ENCODE measurements at regions not wholly inside any gene's neighbourhood (a gene's known extent, or its start where the extent isn't known, plus 50 kb on each side); places are given as distances from the start of the nearest gene placed in this dataset.

GRCh38 chr3:187996609-187997008 is 157.3 kb upstream of the LPP start:
- H3K4me3 Mint-ChIP-seq, result no peak overlapping the region
- CTCF ChIA-PET, result interaction anchor here (1.5 kb wide), 1 partner anchor 255 kb away, joined by 5 read pairs; no protein-coding TSS in a partner anchor
- DNase-seq (ENCODE audit: low spot score), result no peak
- H3K27me3 Mint-ChIP-seq (ENCODE audit: low read depth), result peaks cover 9% of the 10 kb centered on the region; the same call in 1 of the 2 replicates
- peaks cover 3% of the 10 kb centered on the region; the same call in 1 of the 2 replicates for H3K36me3 Mint-ChIP-seq
- POLR2A ChIA-PET, result no interaction called here
- H3K27ac Mint-ChIP-seq, result no peak overlapping the region
- H3K9me3 Mint-ChIP-seq, result peaks cover 13% of the 10 kb centered on the region
- peaks cover 57% of the 10 kb centered on the region for H3K4me1 Mint-ChIP-seq
- ATAC-seq, result no peak
- TF ChIP-seq SP1 (CRISPR knock-in tag; conservative IDR thresholded peaks at IDR 0.05), result no peak

GRCh38 chr3:187997490-187997889 is 156.5 kb upstream of the LPP start:
- TF ChIP-seq AR (CRISPR knock-in tag; IDR thresholded peaks at IDR 0.05), result no peak
- TF ChIP-seq MXD4 (CRISPR knock-in tag; IDR thresholded peaks at IDR 0.05; ENCODE audit: borderline replicate concordance), result no peak
- TF ChIP-seq NFYB (CRISPR knock-in tag; conservative IDR thresholded peaks at IDR 0.05; ENCODE audit: low read depth), result no peak
- TF ChIP-seq MLX (CRISPR knock-in tag; IDR thresholded peaks at IDR 0.05), result no peak
- no peak for TF ChIP-seq MAX (CRISPR knock-in tag; IDR thresholded peaks at IDR 0.05)
- no peak for TF ChIP-seq NR1H2 (CRISPR knock-in tag; IDR thresholded peaks at IDR 0.05)
- no peak for TF ChIP-seq TP53 (CRISPR knock-in tag; IDR thresholded peaks at IDR 0.05)
- no peak for TF ChIP-seq SMAD3 (CRISPR knock-in tag; IDR thresholded peaks at IDR 0.05; ENCODE audit: borderline replicate concordance)
- TF ChIP-seq HMGXB4 (CRISPR knock-in tag; IDR thresholded peaks at IDR 0.05), result no peak
- TF ChIP-seq ZNF121 (CRISPR knock-in tag; IDR thresholded peaks at IDR 0.05), result no peak
- no peak for TF ChIP-seq CREB1 (CRISPR knock-in tag; IDR thresholded peaks at IDR 0.05)
- no peak for TF ChIP-seq NR3C1 (CRISPR knock-in tag; conservative IDR thresholded peaks at IDR 0.05; ENCODE audit: low read depth)
- no peak for TF ChIP-seq ZNF396 (CRISPR knock-in tag; IDR thresholded peaks at IDR 0.05; ENCODE audit: borderline replicate concordance)
- TF ChIP-seq HMGA2 (CRISPR knock-in tag; IDR thresholded peaks at IDR 0.05), result no peak
- no peak for TF ChIP-seq ZNF232 (CRISPR knock-in tag; IDR thresholded peaks at IDR 0.05)
- Mint-ChIP-seq H3K4me1 (peaks cover 55% of the 10 kb centered on the region), H3K27ac (no peak overlapping the region), H3K27me3 (ENCODE audit: low read depth) (peaks cover 9% of the 10 kb centered on the region; the same call in 1 of the 2 replicates), H3K4me3 (no peak overlapping the region), H3K36me3 (peaks cover 1% of the 10 kb centered on the region; the same call in 1 of the 2 replicates), H3K9me3 (peaks cover 7% of the 10 kb centered on the region)
- ATAC-seq (no peak), DNase-seq (ENCODE audit: low spot score) (no peak)
- ChIA-PET POLR2A (interaction anchor here (1.1 kb wide), 1 partner anchor 252 kb away, joined by 3 read pairs; the partner anchor contains the start of gene BCL6), CTCF (interaction anchor here (1.5 kb wide), 1 partner anchor 256 kb away, joined by 5 read pairs; no protein-coding TSS in a partner anchor)

- peaks cover 2% of the 10 kb centered on the region for H3K9me3 Mint-ChIP-seq
- no peak overlapping the region for H3K4me3 Mint-ChIP-seq
- DNase-seq (ENCODE audit: low spot score), result no peak
- no peaks in the 10 kb centered on the region; the same call in 1 of the 2 replicates for H3K36me3 Mint-ChIP-seq
- peaks cover 9% of the 10 kb centered on the region; the same call in 1 of the 2 replicates for H3K27me3 Mint-ChIP-seq (ENCODE audit: low read depth)
- POLR2A ChIA-PET, result interaction anchor here (0.6 to 1.1 kb wide), 2 partner anchors 253 to 944 kb away, joined by 3 read pairs; partner anchors contain the start of gene BCL6
- H3K27ac Mint-ChIP-seq, result no peak overlapping the region
- peaks cover 51% of the 10 kb centered on the region for H3K4me1 Mint-ChIP-seq
- CTCF ChIA-PET, result interaction anchor here (1.5 kb wide), 1 partner anchor 257 kb away, joined by 5 read pairs; no protein-coding TSS in a partner anchor
- no peak for ATAC-seq
- no peak for TF ChIP-seq PRRX2 (CRISPR knock-in tag; IDR thresholded peaks at IDR 0.05)
- no peak for TF ChIP-seq USF1 (CRISPR knock-in tag; IDR thresholded peaks at IDR 0.05)
- TF ChIP-seq CTCF (IDR thresholded peaks at IDR 0.05), result no peak
- no peak for TF ChIP-seq ELF4 (CRISPR knock-in tag; IDR thresholded peaks at IDR 0.05; ENCODE audit: low read depth)
- no peak for TF ChIP-seq ZNF232 (CRISPR knock-in tag; IDR thresholded peaks at IDR 0.05)
- no peak for TF ChIP-seq ATF3 (CRISPR knock-in tag; conservative IDR thresholded peaks at IDR 0.05)
- TF ChIP-seq ZBTB21 (CRISPR knock-in tag; IDR thresholded peaks at IDR 0.05; ENCODE audit: borderline replicate concordance), result no peak
These were observed 155.9 kb upstream of the LPP start for GRCh38 chr3:187997946-187998561.

All from WTC11 (cell line).